ENCODE measurements at regions not wholly inside any gene's neighbourhood (a gene's known extent, or its start where the extent isn't known, plus 50 kb on each side); places are given as distances from the start of the nearest gene placed in this dataset.
"Not testable (repeated sequence)": the region's sequence is repeated elsewhere in the genome, so short reads cannot be mapped to it uniquely, and the experiment has no call there.

GRCh38 chr6:924661-925060 lies 231.7 kb upstream of the EXOC2 start:
- DNase-seq = no peak

GRCh38 chr6:921400-921799 lies 228.5 kb upstream of the EXOC2 start:
- DNase-seq = no peak

DNA sequence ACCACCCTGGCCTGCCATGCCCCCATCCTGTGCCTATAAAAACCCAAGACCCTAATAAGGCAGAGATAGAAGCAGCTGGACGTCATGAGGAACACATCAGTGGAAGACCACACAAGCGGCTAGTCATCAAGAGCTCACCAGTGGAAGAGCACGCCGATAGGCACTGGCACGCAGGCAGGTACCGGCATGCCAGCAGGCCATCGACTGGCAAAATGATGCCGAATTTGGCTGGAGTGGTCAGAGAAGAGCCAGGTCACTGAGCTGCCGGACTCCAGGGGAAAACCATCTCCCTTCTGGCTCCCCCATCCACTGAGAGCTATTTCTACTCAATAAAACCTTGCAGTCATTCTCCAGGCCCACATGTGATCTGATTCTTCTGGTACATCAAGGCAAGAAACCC lies 227.6 kb upstream of the EXOC2 start:
- DNase-seq = no peak

DNA sequence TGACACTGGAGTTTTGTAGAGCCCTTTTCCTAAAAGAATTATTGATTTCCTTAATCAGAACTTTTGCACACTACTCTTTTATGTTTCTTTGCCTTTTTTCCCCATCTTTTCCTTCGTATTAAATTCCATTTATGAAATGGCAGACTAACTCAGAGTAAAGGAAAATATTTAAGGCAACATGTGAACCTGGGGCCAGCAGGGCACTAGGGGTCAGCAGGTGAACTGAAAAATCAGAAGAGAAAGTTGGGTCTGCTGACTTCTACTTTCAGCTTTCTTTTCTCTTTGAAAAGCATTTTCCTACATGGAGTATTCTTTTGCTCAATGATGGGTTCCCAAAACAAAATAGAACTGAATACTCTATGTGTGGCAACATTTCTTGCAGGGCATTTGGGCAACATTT lies 226.6 kb upstream of the EXOC2 start:
- no peak for DNase-seq

GRCh38 chr6:917939-918338 lies 225.0 kb upstream of the EXOC2 start:
- DNase-seq = no peak

- no peak for DNase-seq
Observed at GRCh38 chr6:917296-917695, 224.4 kb upstream of the EXOC2 start.

- DNase-seq = no peak
Observed at GRCh38 chr6:916131-916530, 223.2 kb upstream of the EXOC2 start.

GRCh38 chr6:912871-913835 lies 220.2 kb upstream of the EXOC2 start:
- no peak for DNase-seq

DNA sequence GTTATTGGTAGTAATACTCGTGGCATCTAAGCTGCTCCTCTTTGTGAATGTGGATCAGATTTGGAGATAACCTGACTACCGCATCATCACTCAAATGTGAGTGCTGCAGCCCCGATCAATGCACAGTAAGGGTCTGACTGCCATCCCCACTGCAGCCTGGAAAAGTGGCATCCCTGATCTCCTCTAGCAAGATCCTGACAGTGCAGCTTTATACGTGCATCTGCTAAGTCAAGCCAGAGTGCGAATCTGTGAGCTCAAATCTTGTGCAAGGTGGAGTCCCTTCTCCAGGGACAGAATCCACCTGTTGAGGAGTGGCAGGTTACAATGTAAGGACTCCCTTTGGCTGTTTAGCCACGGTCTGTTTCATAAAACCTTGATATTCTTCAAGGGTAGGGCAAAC lies 215.0 kb upstream of the EXOC2 start:
- no peak for DNase-seq

- no peak for DNase-seq
Observed at GRCh38 chr6:906920-907319, 214.0 kb upstream of the EXOC2 start.

- no peak for DNase-seq
Observed at GRCh38 chr6:905556-905955, 212.6 kb upstream of the EXOC2 start.

- no peak for DNase-seq
Observed at GRCh38 chr6:904994-905393, 212.1 kb upstream of the EXOC2 start.

DNA sequence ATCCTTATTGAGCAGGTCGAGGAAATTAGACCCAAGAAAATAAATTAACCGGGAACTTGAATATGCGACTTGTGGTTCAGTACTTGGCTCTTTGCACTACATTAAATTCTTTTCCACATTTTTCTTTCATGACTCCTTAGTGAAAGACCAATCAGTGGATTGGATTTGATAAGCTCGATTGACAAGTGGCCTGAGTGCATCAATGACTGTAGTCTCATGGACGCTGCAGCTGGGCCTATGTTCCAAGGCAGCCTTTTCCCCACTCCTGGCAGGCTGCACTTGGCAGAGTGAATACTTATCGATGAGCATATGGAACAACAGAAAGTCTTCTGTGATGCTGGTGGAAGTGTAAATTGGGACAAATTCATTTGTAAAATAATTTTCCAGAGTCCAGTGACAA lies 210.8 kb upstream of the EXOC2 start:
- DNase-seq = no peak

DNA sequence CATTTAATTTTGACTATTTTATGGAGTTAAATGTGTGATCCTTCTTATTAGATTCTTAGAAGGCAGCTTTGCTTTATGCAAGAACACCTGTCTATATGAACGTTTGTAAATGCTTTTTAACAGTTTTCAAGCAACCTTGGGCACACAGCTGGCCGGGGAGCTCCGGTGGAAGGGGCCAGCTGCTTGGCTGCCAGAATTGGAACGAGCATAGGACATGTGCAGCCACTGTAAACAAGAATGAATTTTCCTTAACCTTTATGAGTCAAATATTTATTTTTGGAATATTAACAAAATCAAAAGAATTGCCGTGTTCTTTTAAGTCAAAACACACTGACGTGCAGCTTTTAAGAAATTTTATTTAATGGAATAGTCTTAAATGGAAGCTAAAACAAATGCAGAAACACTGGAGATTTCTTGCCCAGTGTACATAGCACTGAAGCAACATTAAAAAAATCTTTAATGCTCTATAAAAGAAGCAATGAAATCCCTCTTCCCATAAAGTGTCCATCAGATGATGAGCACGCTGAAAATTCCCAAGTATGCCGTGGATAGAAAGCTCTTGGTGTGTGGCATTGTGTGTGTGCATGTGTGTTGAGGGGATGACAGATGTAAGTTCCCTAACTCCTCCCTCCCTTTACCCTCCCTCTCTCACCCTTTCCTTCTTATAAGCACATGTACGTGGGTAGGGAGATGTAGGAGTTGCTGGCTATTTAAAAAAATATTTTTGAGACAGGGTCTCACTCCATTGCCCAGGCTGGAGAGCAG lies 208.9 kb upstream of the EXOC2 start:
- no peak for DNase-seq

DNA sequence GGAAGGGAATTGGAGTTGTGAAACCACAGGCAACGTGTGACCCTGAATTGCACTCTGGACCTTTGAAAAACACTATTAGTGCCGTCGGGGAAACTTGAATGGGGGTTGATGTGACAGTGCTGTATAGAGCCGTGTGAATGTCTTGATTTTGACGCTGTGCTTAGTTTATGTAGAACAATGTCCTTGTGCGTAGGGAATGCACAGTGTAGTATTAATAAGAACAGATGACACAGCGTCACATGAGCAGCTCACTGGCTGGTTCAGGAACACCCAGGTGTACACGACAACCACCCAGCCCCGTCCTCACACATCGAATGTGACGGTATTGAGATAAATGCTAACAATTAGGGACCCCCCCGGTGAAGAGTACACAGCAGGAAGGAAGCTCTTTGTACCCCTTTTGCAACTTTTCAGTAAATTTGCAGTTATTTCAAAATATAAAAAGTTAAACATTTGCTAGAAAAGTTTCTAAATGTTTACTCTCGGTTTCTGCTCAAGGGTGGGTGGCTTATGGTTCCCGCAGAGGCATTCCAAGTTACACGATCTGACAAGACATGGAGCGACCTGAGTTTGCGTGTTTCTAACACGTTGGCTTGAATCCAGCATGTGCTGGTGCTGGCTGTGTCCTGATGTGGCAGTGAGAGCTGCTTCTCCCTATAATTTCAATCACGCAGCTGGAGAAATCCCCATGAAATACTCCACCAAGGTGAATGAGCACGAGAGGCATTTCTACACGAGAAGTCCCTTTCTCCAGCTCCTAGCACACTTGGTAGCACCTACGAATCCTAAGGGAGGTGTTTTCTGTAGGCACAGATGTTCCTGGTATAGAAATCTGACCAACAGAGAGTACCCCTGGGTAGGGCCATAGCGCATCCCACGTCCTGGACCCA lies 208.0 kb upstream of the EXOC2 start:
- DNase-seq = no peak

- no peak for DNase-seq
Observed at GRCh38 chr6:897528-898207, 204.7 kb upstream of the EXOC2 start.

GRCh38 chr6:894274-894673 lies 201.3 kb upstream of the EXOC2 start:
- DNase-seq = no peak

GRCh38 chr6:890995-891394 lies 198.1 kb upstream of the EXOC2 start:
- DNase-seq = no peak

DNA sequence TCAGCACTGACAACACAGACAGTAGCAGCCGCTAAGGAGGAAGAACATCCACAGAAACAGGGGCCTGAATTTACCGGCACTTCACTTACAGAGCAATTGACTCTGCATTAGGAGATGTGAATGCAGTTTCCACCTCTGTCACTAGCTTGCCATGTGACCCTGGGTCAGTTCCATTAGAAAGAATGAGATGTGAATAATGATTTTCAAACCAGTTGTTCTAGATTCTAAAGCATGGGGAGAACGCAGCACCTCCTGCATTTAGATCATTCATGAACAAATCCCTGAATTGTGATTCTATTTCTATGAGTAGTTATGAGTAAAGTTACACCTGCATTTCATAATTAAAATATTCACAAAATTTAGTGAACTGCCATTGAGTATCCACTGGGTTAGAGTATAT lies 197.3 kb upstream of the EXOC2 start:
- DNase-seq = no peak

GRCh38 chr6:887583-888235 lies 194.8 kb upstream of the EXOC2 start:
- DNase-seq = no peak

DNA sequence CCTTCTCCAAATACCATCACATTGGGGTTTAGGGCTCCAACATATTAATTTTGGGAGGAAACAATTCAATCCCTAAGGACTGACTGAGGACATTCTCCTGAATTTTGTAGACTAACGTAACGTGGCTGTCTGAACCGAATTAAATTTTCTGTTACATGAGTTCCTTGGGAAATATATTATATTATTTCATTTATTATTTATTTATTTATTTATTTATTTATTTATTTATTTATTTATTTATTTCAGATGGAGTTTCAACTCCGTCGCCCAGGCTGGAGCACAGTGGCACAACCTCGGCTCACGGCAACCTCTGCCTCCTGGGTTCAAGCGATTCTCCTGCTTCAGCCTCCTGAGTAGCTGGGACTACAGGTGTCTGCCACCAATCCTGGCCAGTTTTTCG lies 193.2 kb upstream of the EXOC2 start:
- not testable (repeated sequence) for DNase-seq

GRCh38 chr6:885051-885590 lies 192.2 kb upstream of the EXOC2 start:
- no peak for DNase-seq

Measured in activated CD8-positive, alpha-beta memory T cell treated with anti-CD3 and anti-CD28 coated beads for 24 hours (primary cell).